Choroid plexus epithelial cell (primary cell): ENCODE measurements at regions not wholly inside any gene's neighbourhood (a gene's known extent, or its start where the extent isn't known, plus 50 kb on each side); places are given as distances from the start of the nearest gene placed in this dataset.
A peak's percentile ranks its signal among the peaks of the same experiment; 100 is the strongest.

ENCODE experiments used
- DNase-seq: peaks from one replicate; pipeline ENCODE4 v3.0.0-alpha.2; 2010; ENCODE audit warnings: low read depth
- H3K4me3 ChIP-seq: 2 replicates; pipeline ENCODE4 v1.5.1; 2011; ENCODE audit warnings: low read depth, mild to moderate bottlenecking, control low read depth, low read length, moderate library complexity
- TF ChIP-seq, protein P1 (sequence below): conservative IDR thresholded peaks from 2 replicates; pipeline ENCODE4 v1.5.1; 2011; ENCODE audit warnings: low read depth, mild to moderate bottlenecking, control low read depth, inconsistent platforms, low read length, moderate library complexity

DNA sequence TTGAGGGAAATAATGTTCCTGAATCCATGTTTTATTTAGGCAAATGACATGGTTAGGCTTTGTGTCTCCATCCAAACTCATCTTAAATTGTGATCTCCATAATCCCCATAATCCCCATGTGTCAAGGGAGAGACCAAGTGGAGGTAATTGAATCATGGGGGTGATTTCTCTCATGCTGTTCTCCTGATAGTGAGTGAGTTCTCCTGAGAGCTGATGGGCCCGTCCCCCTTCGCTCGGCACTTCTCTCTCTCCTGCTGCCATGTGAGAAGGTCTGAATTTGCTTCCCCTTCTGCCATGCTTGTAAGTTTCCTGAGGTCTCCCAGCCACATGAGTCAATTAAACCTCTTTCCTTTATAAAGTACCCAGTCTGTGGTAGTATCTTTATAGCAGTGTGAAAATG lies 563.0 kb upstream of the NR3C2 start:
- H3K4me3 ChIP-seq, result no peak overlapping the region
- TF ChIP-seq, protein P1, sequence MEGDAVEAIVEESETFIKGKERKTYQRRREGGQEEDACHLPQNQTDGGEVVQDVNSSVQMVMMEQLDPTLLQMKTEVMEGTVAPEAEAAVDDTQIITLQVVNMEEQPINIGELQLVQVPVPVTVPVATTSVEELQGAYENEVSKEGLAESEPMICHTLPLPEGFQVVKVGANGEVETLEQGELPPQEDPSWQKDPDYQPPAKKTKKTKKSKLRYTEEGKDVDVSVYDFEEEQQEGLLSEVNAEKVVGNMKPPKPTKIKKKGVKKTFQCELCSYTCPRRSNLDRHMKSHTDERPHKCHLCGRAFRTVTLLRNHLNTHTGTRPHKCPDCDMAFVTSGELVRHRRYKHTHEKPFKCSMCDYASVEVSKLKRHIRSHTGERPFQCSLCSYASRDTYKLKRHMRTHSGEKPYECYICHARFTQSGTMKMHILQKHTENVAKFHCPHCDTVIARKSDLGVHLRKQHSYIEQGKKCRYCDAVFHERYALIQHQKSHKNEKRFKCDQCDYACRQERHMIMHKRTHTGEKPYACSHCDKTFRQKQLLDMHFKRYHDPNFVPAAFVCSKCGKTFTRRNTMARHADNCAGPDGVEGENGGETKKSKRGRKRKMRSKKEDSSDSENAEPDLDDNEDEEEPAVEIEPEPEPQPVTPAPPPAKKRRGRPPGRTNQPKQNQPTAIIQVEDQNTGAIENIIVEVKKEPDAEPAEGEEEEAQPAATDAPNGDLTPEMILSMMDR, result no peak
- DNase-seq, result no peak

DNA sequence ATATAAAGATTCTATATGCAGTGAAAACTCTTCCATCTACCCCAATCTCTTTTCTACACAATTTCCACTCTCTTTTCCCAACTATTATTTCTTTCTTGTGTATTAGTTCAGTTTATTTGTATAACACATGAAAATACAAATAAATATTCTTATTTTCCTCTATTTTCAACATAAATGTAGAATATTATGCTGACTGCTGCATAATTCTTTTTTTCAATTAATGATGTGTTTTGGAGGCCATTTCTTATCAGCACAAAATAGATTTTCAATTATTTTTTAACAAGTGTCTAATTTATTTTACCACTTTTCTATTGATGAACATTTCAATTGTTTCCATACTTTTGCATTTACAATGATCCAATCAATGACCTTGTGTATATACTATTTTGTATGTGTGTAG lies 557.7 kb upstream of the NR3C2 start:
- H3K4me3 ChIP-seq, result no peak overlapping the region
- DNase-seq, result no peak
- TF ChIP-seq, protein P1, result no peak

DNA sequence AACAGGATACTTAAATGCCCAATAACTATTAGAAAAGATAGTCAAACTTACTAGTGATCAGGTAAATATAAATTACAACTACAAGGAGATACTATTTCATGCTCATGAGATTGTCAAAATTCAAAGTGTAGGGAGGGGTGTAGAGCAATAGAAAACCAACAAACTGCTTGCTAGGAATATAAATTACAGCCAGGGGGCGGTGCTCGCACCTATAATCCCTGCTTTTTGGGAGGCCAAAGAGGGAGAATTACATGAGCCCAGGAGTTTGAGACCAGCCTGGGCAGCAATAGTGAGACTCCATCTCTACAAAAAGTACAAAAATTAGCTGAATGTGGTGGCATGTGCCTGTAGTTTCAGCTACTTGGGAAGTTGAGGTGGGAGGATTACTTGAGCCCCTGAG lies 556.5 kb upstream of the NR3C2 start:
- TF ChIP-seq, protein P1, result peak; percentile 52
- H3K4me3 ChIP-seq, result no peak overlapping the region
- DNase-seq, result peak; percentile 26

DNA sequence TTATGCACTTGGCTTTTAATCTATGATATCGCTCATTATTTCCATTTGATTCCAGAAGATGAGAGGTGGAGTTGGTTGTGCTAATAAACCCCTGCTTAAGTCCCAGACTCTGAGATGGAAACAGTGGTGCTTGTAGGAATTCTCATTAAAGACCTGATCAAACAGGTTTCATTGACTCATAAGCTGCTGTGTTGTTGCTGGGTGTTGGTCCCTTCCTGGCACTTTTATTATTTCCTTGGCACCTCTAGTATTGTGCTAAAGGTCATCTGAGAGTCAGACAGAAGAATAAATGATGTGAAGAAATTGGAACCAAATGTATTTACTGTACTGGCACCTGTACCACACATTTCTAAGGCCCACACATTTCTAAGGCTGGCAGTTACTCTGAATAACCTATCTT lies 544.7 kb upstream of the NR3C2 start:
- DNase-seq, result no peak
- no peak overlapping the region for H3K4me3 ChIP-seq
- TF ChIP-seq, protein P1, result no peak

DNA sequence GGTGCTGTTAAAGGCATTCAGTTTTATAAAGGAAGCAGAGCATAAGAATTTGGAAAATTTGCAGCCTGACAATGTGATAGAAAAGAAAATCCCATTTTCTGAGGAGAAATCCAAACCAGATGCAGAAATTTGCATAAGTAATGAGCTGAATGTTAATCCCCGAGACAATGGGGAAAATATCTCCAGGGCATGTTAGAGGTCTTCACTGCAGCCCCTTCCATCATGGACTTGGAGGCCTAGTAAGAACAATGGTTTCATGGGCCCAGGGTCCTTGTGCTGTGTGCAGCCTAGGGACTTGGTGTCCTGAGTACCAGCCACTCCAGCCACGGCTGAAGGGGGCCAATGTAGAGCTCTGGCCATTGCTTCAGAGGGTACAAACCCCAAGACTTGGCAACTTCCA lies 542.7 kb upstream of the NR3C2 start:
- no peak for DNase-seq
- TF ChIP-seq, protein P1, result no peak
- H3K4me3 ChIP-seq, result no peak overlapping the region

DNA sequence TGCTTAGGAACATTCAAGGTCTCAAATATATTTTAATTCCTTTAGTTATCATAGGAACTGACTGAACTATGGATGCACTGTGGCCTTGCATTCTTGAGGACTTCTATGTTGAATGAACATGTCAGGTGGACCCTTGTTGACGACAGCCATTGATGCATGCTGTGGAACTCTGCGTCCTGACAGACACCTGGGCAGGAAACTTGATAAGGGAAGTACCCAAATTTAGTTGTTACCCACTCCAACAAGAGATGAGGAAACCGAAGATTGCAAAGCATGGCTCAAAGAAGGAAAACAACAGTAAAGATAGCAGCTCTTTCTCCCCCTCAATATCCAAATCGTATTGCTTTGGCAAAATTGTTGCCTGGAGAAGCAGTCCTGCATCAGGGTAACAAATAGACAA lies 540.0 kb upstream of the NR3C2 start:
- TF ChIP-seq, protein P1, result no peak
- no peak overlapping the region for H3K4me3 ChIP-seq
- no peak for DNase-seq

DNA sequence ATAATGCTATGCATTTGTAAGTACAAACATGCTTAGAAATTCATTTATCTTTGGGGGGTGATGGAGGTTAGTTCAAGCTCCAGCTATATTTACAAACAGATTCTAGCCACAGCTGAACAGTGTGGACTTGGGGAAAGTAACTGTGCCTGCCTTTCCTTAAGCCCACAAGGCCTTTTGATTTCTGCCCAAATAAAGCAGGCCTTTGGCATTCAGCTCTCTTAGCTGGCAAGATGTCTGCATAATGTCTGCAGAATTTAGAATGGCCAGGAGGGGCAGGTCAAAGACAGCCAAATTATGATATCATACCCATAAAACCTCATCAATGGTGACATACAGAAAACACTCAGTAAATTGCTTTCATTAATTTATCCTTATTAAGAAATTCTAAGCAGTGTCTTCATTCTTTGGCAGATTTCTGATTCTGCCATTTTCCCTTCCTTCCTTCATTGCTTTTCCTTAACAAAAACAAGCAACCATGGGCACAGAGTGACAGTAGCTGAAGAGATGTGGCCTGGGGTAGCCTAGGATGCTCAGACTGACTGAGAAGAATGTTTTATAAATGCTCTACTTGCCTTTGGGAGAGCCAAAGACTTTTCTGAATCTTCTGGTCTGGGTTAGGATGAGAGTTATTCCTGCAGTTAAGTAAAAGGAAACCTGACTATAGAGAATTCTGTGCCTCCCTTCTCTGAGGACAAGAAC lies 538.7 kb upstream of the NR3C2 start:
- no peak overlapping the region for H3K4me3 ChIP-seq
- DNase-seq, result no peak
- TF ChIP-seq, protein P1, result no peak
